ENCODE measurements at regions not wholly inside any gene's neighbourhood (a gene's known extent, or its start where the extent isn't known, plus 50 kb on each side); places are given as distances from the start of the nearest gene placed in this dataset.

GRCh38 chr13:96898646-96899254, 95.5 kb downstream of the OXGR1 start (continued):
- TF ChIP-seq REPIN1 (tag by site-specific recombination; IDR thresholded peaks at IDR 0.05; ENCODE audit: low read depth) = no peak

DNA sequence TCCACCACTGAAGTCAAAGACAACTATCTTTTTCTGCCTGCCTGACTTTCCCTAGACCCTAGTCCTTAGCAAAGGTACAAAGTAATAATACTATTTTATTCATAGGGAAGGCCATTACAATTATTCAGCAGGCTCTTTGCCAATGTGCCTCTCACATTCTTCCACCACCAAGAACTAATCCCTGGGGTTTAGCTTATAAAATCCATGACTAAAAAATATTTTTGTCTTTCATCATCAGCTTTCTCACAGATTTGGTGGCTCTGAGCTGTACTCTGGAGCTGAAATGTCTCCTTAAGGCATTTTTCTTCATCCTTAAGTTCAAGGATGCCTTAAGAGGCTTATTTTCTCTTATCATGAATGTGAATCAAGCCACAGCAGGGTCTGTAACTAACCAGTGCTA, 96.1 kb downstream of the OXGR1 start:
- no peak overlapping the region for H3K4me3 ChIP-seq (ENCODE audit: low read depth, low read length)
- no peaks in the 10 kb centered on the region for H3K36me3 ChIP-seq (ENCODE audit: control insufficient read depth in 2 of 2, insufficient read depth in 1 of 2, low read length in 2 of 2)
- CTCF ChIA-PET = interaction anchor here (0.7 kb wide), 1 partner anchor 32 kb away, joined by 4 read pairs; no protein-coding TSS in a partner anchor
- POLR2A ChIA-PET = no interaction called here
- H3K27ac ChIP-seq (ENCODE audit: extremely low read depth, low read depth, low read length) = no peak overlapping the region
- H3K9me3 ChIP-seq (ENCODE audit: control insufficient read depth, insufficient read depth, low read depth, low read length) = no peaks in the 10 kb centered on the region
- H3K4me1 ChIP-seq (ENCODE audit: control insufficient read depth, insufficient read depth, low read length) = no peaks in the 10 kb centered on the region
- no peak for TF ChIP-seq ZBTB20 (tag by site-specific recombination; IDR thresholded peaks at IDR 0.05)
- TF ChIP-seq ZNF555 (tag by site-specific recombination; conservative IDR thresholded peaks at IDR 0.05) = no peak
- TF ChIP-seq, protein P1, sequence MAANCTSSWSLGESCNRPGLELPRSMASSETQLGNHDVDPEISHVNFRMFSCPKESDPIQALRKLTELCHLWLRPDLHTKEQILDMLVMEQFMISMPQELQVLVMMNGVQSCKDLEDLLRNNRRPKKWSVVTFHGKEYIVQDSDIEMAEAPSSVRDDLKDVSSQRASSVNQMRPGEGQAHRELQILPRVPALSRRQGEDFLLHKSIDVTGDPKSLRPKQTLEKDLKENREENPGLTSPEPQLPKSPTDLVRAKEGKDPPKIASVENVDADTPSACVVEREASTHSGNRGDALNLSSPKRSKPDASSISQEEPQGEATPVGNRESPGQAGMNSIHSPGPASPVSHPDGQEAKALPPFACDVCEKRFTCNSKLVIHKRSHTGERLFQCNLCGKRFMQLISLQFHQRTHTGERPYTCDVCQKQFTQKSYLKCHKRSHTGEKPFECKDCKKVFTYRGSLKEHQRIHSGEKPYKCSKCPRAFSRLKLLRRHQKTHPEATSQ (tag by site-specific recombination; IDR thresholded peaks at IDR 0.05) = no peak
- TF ChIP-seq IKZF3 (tag by site-specific recombination; IDR thresholded peaks at IDR 0.05) = no peak
- TF ChIP-seq ZNF280D (tag by site-specific recombination; IDR thresholded peaks at IDR 0.05) = no peak
- TF ChIP-seq MEIS1 (CRISPR knock-in tag; IDR thresholded peaks at IDR 0.05; ENCODE audit: borderline replicate concordance) = no peak
